HG03571 (cell line): ENCODE measurements at regions not wholly inside any gene's neighbourhood (a gene's known extent, or its start where the extent isn't known, plus 50 kb on each side); places are given as distances from the start of the nearest gene placed in this dataset.
A peak's percentile ranks its signal among the peaks of the same experiment; 100 is the strongest.

ENCODE experiments used
- ATAC-seq: cut with Tn5 transposase; IDR thresholded peaks from one replicate; pipeline ENCODE4 v1.9.1; 2021; ENCODE audit not compliant: unreplicated experiment

DNA sequence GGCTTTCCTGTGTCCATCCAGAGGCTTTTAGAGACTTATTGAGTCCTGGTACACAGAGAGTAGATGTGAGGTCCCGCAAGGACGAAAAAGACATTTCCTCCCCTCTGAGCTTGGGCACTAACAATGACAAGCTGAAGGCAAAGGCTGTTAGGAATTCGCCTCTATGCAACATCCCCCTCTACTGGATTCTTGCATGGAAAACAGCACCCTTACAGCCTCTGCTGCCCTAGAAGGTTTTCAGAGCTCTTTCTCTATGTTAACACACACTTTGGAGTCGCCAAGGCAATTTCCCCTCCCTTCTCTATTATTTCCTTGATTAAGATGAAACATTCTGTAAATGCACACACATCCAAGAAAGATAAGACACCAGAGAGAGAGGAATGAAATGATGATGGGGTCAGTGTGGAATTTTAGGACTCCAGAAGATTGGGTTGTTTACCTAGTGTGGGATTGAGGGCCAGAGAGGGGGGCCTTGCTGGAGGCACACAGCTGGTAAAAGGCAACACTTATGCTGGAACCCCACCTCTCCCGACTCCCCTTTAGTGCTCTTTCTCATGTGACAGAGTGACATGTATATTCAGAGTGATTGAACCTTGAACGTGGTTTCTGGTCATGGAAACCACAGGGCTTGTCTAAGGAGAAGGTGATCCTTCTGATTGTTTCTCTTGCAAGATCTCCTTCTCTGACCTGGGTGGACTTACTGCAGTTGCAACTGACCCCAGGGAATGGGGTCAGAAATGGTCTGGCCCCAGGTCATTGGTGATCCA, 300.7 kb downstream of the CLIC5 start:
- ATAC-seq = peak; percentile 26

- ATAC-seq = no peak
Observed at GRCh38 chr6:45714006-45714730, 301.5 kb downstream of the CLIC5 start.
